NCI-H2029 treated with DMSO at 0.1 percent for 48 hours (cell line): ENCODE measurements at regions not wholly inside any gene's neighbourhood (a gene's known extent, or its start where the extent isn't known, plus 50 kb on each side); places are given as distances from the start of the nearest gene placed in this dataset.
A peak's percentile ranks its signal among the peaks of the same experiment; 100 is the strongest.

Experiments used
- DNase-seq: peaks from one replicate; lab custom pipeline; 2025; lab: John Stamatoyannopoulos, UW

DNA sequence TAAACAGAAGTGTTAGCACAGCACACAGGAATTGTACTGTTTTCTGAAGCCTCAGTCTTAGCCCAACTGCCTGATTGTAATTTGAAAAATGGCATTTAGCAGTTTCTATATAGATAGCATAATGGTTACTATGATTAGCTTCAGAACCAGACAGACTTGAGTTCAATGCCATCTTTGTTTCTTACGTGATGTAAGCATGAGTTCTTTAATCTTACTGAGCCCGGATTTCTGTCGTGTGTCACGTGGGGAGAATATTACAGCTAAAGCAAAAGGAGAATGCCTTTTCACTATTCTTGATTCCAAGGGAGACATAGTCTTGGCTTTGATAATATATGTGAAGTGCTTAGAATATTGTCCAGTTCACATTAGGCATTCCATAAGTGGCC, 407.3 kb downstream of the STIM2 start:
- no peak for DNase-seq

DNA sequence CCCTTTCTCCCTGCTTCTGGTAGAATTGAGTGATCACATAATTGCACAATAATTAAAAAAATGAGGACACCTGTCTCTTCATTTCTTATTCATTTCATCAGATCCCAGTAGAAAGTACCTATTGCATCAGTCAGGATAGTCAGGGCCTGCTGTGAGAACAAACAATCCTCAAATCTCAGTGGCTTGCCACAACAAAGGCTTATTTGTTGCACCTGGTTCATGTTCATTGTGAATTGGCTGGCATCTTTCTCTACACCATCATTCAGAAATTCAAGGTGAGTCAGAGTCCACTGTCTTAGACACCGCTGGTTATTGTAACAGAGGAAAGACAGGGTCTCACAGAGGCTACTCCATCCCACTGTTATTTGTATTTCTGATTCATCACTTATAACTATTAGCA, 409.8 kb downstream of the STIM2 start:
- peak; percentile 9 for DNase-seq

DNA sequence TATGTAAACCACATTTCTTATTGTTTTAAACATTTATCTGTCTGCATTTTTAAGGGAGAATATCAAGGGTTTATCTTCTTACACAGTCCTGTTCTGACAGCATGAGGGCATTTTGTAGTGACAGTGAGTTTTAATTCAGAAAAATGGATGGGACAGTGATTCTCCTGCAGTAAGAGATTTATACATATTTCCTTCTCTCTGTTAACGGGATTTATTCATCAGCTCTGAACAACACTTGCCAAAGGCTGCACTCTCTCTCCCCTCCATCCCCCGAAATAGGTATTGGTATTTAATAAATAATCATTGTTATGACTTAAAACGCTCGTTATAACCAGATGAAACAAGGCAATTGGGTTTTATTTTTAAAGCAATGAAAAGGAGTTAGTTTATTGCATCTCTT, 410.9 kb downstream of the STIM2 start:
- no peak for DNase-seq

DNA sequence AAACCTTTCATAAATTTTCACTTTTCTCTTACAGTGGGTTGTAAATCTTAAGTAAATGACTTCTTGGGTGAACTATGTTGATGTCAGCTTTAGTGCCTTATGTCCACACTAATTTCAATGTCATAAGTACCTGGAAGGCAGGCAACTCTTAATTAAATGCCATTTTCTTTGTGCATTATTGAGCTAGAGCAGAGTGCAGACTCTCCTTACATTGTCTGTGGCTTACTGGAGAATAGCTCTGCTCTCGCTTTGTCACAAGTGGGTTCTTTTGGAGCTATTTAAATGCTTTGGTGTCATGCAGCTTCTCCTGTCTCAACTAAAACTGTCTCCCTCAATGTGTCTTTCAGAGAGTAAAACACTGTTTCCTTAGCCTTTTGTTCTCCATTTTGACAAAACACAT, 411.6 kb downstream of the STIM2 start:
- DNase-seq: no peak

DNA sequence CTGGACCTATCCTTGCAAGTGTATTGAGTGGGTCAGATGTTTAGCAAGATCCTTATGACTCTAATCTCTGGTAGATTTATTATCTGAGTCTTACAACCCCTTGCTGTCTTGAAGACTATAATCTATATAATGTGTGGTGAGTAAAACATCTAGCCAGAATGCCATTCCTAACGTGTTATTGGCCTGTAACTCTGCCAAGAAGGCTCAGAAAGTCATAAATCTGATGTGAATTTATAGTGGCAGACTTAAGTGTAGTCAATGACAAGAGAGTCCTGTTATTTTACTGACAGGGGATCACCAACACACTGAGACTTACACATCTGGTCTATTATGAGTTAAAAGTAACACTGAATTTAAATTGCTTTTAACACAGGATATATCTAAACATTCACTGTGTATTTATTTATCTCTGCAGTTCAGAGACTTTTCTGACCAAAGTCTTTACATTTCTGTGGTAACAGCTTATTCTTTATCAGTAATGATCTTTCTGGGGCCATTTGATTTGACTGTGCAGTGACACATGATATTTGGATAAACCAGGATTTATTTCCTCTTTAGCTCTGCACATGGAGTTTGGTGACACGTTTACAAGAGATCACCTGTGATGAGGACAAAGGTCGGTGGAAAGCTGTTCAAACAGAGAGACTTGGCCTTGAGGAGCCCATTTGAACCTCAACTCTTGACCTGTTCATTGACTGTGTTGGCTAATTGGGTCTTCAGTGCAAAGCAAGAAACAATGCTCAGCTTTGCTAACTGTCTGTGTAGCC, 415.8 kb downstream of the STIM2 start:
- peak; percentile 54 for DNase-seq

DNA sequence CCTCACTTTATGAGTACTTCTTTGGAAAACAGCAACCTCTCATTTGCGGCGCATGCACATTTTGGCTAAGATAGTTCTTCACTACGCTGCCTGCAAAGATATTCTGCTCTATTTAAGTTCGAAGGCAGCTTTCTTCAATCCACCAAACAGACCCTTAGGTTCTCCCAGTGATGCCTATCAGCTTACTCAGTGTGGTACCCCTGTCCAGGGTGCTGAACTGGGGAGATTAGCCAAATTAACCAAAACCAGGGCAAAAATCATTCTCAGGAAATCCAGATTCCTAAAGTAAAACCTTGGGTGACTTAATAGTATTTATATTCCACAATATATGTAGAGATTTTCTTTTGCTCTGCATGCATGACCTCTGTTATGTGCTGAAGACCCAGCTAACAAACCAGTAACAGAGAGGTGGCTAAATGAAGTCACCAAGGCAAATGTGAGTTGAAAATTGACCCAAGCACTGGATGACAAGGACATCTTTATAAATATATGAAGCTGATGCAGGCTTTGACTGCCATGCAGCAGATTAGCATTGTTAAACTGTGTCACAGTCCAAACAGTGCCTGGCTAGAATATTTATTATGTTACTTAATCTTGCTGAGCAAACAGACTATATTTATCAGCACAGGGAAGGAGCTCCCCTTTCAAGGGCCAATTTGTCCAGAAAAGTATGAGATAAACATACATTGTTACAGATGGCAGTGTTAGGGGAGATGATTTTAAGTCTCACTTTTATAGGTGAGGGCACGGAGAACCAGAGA, 418.2 kb downstream of the STIM2 start:
- DNase-seq: peak; percentile 82

DNA sequence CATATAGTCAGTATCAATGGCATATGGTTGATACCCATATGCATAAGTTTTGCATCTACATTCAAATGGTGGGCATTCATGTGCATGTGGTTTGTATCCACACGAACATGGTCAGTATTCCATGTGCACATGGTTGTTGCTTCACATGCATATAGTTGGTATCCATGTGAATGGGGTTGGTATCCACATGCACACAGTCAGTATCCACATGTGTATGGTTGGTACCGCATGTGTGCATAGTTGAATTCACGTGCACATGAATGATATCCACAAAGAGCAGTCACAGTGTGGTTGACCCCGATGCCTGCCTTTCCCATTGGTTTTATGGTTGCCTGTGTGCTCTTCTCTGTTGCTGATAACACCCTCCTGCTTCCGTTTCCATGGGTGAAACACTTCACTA, 427.9 kb downstream of the STIM2 start:
- DNase-seq: no peak

DNA sequence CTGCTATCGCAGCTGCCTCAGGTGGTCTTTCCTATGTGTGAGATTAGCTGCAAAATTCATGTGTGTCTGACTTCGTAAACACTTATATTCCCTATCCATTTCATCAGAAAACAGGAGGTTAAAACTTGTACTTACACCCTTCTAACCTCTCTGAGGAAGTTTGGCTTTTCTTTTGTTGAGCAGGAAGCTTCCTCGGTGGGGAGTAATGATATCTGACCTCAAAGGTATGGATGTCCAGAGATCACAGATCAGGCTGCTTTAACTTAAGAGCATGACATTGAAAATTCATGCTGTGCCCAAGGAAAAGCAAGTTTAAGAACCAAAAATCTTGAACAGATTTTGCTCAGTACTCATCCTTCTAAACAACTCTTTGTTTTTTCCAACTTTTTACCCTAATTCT, 429.1 kb downstream of the STIM2 start:
- no peak for DNase-seq

DNA sequence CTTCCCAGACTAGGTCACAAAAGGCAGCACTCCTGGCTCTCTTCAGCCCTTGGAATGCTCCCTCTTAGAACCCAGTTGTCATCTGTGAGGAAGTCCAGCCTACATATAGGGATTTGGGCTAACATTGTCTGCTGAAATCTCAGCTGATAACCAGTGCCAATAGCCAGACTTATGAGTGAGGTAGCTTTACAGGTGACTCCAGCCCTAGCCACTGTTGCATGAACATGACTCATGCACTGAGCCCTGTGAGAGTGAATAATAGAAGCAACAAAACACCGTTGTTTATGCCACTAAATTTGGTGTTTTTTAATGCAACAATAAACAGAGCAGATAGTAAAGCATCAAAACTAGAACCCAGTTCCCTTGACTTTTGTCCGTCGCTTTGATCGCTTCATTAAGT, 433.2 kb downstream of the STIM2 start:
- no peak for DNase-seq

DNA sequence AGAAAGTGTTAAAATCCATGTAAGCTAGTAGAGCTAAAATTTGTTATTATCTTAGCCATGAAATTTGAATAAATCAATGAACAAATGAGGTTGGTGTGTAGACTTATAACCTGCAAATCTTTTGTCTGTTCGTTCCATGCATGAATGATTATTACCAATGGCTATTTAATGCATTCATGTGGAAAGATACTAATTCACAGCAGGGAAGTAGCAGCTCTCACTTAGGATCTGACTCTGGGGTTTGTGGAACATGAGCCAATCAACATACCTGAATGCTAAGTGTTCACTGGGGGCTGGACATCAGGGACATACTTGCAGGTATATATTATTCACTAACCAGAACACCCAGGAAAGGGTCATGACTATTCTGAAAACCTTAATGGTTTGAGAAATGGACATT, 444.1 kb downstream of the STIM2 start:
- no peak for DNase-seq

DNA sequence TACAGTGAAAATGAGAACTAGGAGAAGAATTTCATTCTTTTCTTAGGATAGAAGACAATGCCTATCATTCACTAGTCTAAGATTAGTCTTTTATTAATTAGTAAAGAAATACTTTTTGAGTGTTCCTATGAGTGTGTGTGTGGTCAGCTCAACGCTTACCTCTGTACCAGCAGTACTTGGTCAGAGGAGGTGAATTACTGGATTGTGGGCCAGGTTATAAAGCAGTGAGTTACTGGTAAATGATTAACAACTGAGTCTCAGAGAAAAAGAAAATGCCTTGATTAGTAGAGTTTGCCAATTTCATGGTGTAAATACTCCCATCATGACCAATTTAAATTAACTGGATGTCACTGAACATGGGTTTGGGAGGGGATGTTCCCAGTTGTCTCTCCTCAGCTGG, 444.6 kb downstream of the STIM2 start:
- no peak for DNase-seq

DNA sequence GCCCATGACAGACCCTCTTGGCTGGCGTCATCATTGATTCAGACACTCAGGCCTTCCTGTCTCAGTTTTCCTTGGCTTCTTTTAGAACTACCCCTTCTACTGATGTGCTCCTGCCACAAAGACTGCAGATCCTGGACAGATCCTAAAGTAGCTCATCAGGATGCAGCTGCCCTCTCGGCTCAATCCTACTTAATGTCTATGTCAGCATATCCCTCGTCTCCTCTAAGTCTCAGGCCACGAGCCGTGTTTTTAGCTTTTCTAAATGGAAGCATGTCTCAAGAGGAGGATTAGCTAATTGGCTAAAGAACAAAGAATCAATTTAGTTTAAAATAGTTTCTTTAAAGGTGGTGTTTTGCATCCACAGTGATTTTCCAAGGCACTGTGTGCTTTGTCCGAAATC, 447.7 kb downstream of the STIM2 start:
- no peak for DNase-seq

DNA sequence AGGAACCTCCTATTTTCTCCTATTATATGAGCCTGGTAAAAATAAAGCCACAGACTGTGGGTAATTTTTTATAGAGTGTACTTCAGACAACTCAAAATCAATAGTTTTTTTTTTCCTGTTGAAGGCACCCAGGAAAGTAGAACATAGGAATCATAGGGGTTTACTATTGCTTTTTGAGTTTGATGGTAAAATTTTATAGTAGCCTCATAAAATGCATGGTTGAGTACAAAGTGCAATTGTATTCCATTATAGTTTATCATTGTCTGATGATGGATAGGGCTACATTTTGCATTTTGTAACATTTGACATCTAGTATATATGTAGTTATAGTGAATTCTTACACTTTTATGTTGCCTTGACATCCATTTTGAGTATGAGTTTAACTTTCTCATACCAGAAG, 455.0 kb downstream of the STIM2 start:
- no peak for DNase-seq

DNA sequence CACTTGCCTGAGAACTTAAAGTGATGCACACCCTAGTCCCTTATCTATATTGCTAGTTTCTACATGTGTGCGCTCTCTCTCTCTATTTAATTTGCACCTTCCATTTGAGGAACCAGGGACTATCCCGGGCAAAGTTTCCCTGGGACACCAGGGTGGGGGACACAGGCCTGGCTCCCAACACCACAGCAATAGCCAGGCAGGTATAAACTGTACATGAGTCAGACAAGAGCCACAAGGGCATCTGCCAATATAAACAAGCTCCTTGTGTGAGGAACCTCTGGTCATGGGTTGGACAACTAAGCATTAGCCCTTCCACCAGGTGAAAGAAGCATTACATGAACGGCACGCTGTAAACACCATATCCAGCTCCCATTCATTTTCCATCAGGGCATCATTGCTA, 455.5 kb downstream of the STIM2 start:
- no peak for DNase-seq

DNA sequence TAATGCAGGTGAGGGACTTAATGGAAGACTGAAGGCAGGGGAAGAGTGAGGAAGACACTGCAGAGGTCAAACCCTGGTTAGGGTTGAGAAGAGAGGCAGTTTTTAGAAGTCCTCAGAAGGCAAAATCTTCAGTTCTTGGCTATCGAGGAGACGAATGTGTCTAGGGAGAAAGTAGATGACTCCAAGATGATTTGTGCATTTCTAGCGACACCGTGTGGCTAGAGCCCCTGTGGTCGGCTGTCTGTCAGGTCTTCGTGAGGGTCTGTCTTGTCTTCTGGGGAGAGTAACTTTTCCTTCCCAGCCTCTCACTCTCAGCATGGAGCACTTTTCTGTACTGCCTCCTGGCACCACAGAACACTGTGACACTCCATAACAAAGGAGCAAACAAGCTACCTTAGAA, 458.1 kb downstream of the STIM2 start:
- no peak for DNase-seq

DNA sequence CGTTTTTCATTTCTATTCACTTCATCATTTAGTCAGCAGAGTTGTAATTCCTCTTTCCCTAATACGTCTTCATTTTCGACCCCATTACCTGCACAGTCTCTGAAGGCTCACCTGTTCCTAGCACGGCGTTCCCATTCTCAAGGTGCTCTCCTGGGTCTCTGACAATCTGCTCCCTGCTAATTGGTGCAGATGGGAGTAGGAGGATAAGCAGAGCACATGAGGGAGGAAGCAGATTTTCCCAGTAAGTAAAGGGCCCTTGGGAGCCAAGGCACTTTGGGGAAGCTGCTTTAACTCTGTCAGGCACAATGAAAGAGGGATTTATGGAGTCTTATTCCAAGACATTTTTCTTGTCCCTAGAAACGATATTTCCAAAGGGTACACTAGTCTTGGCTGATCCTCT, 466.4 kb downstream of the STIM2 start:
- DNase-seq: no peak

DNA sequence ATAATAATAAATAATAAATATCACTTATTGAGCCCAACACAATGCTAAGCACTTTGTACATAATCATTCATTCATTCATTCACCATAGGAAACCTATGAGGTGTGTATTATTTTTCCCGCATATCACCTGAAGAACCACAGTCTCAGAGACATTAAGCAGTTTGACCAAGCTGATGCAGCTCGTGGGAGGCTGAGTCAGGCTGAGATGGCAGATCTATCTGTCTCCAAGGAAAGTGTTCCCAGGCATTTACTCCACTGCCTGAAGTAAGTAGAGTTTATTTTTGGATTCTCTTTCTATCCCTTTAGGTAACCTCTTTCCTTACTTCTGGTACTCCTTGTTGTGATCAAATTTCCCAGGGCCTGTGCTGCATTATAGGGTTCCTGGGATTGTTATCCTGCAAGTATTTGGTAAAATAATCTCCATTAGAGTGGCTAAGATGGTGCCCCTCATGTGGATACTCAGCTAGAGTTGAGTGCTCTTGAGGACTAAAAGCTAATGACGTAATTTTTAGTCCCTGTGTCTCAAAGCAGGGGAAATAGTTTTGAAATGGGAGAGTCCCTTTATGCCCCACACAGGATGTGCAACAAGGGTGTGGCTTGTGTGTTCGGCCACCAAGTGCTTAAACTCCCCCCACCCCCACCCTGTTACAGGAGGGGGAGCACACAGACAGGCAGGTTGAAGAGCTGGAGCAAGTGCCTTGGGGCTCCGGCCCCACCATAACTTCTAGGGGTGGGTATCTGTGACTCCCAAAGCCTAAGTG, 467.0 kb downstream of the STIM2 start:
- no peak for DNase-seq

DNA sequence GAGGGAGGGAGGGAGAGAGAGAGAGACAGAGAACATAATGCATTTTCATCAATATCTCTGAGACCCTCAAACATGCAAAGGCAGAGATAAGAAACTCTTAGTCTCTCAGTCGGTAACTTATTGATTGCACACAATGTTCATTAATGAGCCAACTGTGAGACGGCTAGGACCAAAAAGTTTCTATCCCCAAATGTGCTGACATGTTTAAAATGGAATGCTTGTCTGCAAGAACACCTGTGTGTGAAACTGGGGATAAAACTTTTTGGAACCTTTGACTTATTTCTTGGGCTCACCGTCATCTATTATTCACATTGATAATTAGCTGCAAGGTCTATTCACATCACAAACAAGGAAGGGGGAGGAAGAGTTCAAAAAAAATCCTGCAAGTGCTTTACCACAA, 477.9 kb downstream of the STIM2 start:
- DNase-seq: no peak

DNA sequence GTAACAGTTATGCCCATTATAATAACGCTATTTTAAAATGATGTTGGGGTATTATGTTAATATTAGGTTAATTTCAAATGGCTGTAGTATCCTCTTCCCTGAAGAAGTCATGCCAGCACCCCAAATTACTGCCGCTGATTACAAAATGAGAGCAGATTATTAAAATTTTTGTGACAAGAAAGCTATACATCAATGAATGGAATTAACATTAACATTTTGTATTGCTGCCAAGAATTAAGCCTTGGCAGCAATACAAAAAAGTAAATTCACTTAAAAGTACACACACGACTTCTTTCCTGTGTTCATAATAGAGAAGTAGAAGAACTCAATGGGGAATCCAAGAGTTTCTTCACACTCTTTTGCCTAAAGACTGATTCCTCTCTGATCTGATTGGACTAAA, 482.8 kb downstream of the STIM2 start:
- no peak for DNase-seq

DNA sequence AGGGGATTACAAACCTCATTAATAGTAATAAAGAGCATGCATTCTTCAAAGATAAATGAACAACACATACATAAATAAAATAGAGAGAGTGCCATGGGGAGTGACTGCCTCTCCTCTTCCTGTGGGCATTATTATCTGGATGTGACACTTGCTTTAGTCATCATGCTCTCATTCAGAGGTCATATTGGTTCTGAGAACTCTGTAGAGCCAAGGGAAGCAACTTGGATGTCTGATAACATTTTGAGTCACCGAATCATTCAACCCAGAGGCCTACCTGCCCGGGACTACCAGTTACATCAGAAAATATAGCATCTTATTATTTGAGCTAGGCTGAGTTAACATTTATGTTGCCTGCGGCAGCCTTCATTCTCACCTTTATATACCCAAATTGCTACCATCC, 489.5 kb downstream of the STIM2 start:
- no peak for DNase-seq

DNA sequence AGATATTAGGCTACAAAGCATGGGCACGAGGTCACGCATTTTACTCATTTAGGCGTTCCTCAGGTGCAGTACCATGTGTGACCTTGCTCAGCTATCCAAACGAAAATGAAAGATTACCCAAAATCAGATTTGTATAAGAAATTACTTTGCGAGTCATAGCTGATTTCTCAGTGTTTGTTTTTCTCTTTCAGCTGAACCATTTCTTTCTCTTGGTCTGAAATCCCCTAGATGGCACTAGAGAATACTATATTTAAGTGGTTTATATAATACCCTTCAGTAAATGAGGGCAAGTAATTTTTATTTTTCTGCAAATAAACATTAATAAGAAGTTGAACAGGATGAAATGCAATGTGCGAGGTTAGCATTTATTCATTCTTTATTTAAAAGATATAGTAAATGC, 496.6 kb downstream of the STIM2 start:
- no peak for DNase-seq

DNA sequence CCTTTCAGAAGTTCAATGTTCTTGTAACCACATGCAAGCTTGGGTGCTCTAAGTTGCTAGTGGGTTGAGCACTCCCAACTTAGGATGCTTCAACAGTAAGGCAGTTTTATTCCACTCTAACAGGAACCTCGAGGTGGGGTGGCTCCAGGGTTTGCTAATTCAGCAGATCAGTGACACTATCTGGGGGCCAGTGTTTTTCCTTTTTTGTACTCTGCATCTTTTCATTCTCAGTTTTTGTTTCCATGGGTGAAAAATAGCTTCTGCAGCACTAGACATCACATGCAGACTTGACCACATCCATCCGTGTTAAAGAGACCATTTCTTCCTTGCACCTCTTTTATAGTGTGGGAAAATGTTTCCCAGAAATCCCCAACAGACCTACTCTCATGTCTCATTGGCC, 497.6 kb downstream of the STIM2 start:
- no peak for DNase-seq

DNA sequence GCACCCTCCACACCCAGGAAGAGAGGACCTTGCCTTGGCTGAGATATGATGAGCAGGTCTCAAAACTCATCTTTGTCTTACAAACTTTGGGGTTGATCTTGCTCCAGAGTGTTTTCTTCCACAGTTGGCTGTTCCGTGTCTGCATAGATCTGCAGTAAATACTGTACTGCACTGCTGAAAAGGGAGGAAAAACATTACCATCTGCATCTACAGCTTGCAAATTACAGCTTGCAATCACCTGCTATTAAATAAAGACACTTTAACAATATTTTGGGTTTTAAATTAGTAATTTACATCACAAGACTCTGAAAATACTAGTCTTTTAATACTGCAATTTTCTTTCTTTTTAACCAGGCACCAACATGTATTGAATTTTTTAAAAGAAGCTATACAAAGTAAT, 499.5 kb downstream of the STIM2 start:
- DNase-seq: no peak
